Endothelial cell of umbilical vein (primary cell): ENCODE measurements at regions not wholly inside any gene's neighbourhood (a gene's known extent, or its start where the extent isn't known, plus 50 kb on each side); places are given as distances from the start of the nearest gene placed in this dataset.

ENCODE experiments used
- BruUV-seq: library from RNA; stranded (reverse); fragments of 400-500 nt; replicated peaks from 2 replicates; lab custom pipeline; 2021; lab: Mats Ljungman, UMichigan
- CTCF ChIA-PET: fragments of 300-600, 350-600 bp; sonication (Branson Sonifier 250); formaldehyde crosslinking; loops from one replicate; lab custom pipeline; 2021; ENCODE audit warnings: antibody characterized with exemption, inconsistent platforms; lab: Charles Lee
- POLR2A ChIA-PET: fragments of 300-600, 350-600 bp; sonication (Branson Sonifier 250); formaldehyde crosslinking; loops from one replicate; lab custom pipeline; 2021; ENCODE audit warnings: antibody characterized with exemption, inconsistent platforms; lab: Charles Lee
- DNase-seq: peaks from one replicate; pipeline ENCODE4 v3.0.0-alpha.2; 2011; ENCODE audit warnings: low read depth, low spot score
- FAIRE-seq: peaks from 2 replicates; lab custom pipeline; 2011; peaks lifted over from hg19 to GRCh38; lab: Jason Lieb, UNC
- H2AFZ ChIP-seq: 2 replicates; pipeline ENCODE4 v1.6.0; 2012; ENCODE audit warnings: low read depth, low read length, control low read depth, inconsistent platforms
- H3K27ac ChIP-seq: 2 replicates; pipeline ENCODE4 v1.5.1; 2011; ENCODE audit warnings: low read depth, mild to moderate bottlenecking, control low read depth, low read length, moderate library complexity; ENCODE audit not compliant: insufficient read depth
- H3K27me3 ChIP-seq, 2 experiments: 2 replicates each; pipeline versions ENCODE4 v1.6.0 to v1.6.1; 2011; ENCODE audit warnings: low read length in 2 of 2, mixed read lengths in 1 of 2; ENCODE audit not compliant: control insufficient read depth in 2 of 2, insufficient read depth in 2 of 2
- H3K36me3 ChIP-seq, 2 experiments: 2 replicates in 1 of 2; 3 replicates in 1 of 2; pipeline ENCODE4 v1.5.1; 2011; ENCODE audit warnings: low read length in 2 of 2, mild to moderate bottlenecking in 1 of 2, moderate library complexity in 1 of 2; ENCODE audit not compliant: control insufficient read depth in 2 of 2, insufficient read depth in 2 of 2; ENCODE audit errors: extremely low read depth in 1 of 2
- H3K4me1 ChIP-seq: 3 replicates; pipeline ENCODE4 v1.5.1; 2011; ENCODE audit warnings: mild to moderate bottlenecking, low read length; ENCODE audit not compliant: control insufficient read depth, insufficient read depth; ENCODE audit errors: extremely low read depth
- H3K4me2 ChIP-seq: 2 replicates; pipeline ENCODE4 v1.6.1; 2011; ENCODE audit warnings: low read length, control low read depth, mixed read lengths; ENCODE audit not compliant: insufficient read depth
- H3K4me3 ChIP-seq, 3 experiments: fragments of 200-600 bp in 1 of 3; sonication (generic), shearing (Covaris generic) in 1 of 3; replicated peaks in 1 of 3; 2 replicates each; pipeline ENCODE4 v1.5.1; 2011 to 2016; ENCODE audit warnings: control low read depth in 3 of 3, low read length in 3 of 3, mild to moderate bottlenecking in 2 of 3, inconsistent platforms in 1 of 3, low read depth in 1 of 3, moderate library complexity in 1 of 3; ENCODE audit not compliant: insufficient read depth in 1 of 3
- H3K79me2 ChIP-seq: 2 replicates; pipeline ENCODE4 v1.6.0; 2012; ENCODE audit warnings: low read length, inconsistent platforms; ENCODE audit not compliant: control insufficient read depth, insufficient read depth
- H3K9ac ChIP-seq: replicated peaks from 2 replicates; pipeline ENCODE3; 2011; ENCODE audit warnings: low read length, control low read depth; ENCODE audit not compliant: insufficient read depth; ENCODE audit errors: extremely low read depth
- H3K9me1 ChIP-seq: replicated peaks from 3 replicates; pipeline ENCODE4 v1.6.0; 2011; ENCODE audit warnings: mild to moderate bottlenecking, low read length; ENCODE audit not compliant: control insufficient read depth, insufficient read depth; ENCODE audit errors: extremely low read depth
- H3K9me3 ChIP-seq: replicated peaks from 2 replicates; pipeline ENCODE4 v1.5.1; 2012; ENCODE audit warnings: low read length, inconsistent platforms; ENCODE audit not compliant: control insufficient read depth, insufficient read depth
- H4K20me1 ChIP-seq: replicated peaks from 2 replicates; pipeline ENCODE3; 2011; ENCODE audit warnings: mild to moderate bottlenecking, low read length; ENCODE audit not compliant: control insufficient read depth, insufficient read depth; ENCODE audit errors: extremely low read depth
- CTCF ChIP-seq, 2 donors: IDR thresholded peaks; 1 replicate in 1 of 2; 2 replicates in 1 of 2; pipeline ENCODE4 v1.5.1; 2011; ENCODE audit warnings: low read length in 2 of 2, mild to moderate bottlenecking in 2 of 2, moderate library complexity in 2 of 2, control low read depth in 1 of 2, inconsistent platforms in 1 of 2, low read depth in 1 of 2; ENCODE audit not compliant: insufficient read depth in 1 of 2; ENCODE audit errors: extremely low read depth in 1 of 2
- EZH2 ChIP-seq: IDR thresholded peaks from 2 replicates; pipeline ENCODE4 v1.6.1; 2012; ENCODE audit warnings: borderline replicate concordance, low read depth, mild to moderate bottlenecking, moderate library complexity, low read length, inconsistent platforms; ENCODE audit not compliant: severe bottlenecking
- FOS ChIP-seq: IDR thresholded peaks from 2 replicates; pipeline ENCODE4 v1.6.1; 2011; ENCODE audit warnings: mild to moderate bottlenecking, low read length, moderate library complexity, borderline replicate concordance; ENCODE audit not compliant: insufficient read depth
- GATA2 ChIP-seq: IDR thresholded peaks from 2 replicates; pipeline ENCODE4 v1.7.0; 2011; ENCODE audit warnings: low read depth, mild to moderate bottlenecking, moderate library complexity, mixed read lengths, low read length; ENCODE audit not compliant: insufficient read length, insufficient read depth
- JUN ChIP-seq: IDR thresholded peaks from 2 replicates; pipeline ENCODE4 v1.6.1; 2011; ENCODE audit warnings: borderline replicate concordance, low read depth; ENCODE audit not compliant: insufficient read length, insufficient read depth
- MAX ChIP-seq: IDR thresholded peaks from 2 replicates; pipeline ENCODE4 v1.6.1; 2011; ENCODE audit not compliant: insufficient read depth, insufficient read length
- MYC ChIP-seq: IDR thresholded peaks from one replicate; pipeline ENCODE4 v1.6.1; 2011; ENCODE audit warnings: mild to moderate bottlenecking, low read depth, low read length
- POLR2A ChIP-seq: IDR thresholded peaks from 2 replicates; pipeline ENCODE4 v1.6.1; 2012; ENCODE audit warnings: low read depth, mild to moderate bottlenecking, control low read depth, low read length
- POLR2AphosphoS5 ChIP-seq: IDR thresholded peaks from 2 replicates; pipeline ENCODE4 v1.6.1; 2012; ENCODE audit warnings: low read depth, mild to moderate bottlenecking, control low read depth, low read length, moderate library complexity; ENCODE audit not compliant: insufficient read depth
- dilution Hi-C: fragments of 300-500 bp; cut with MboI; formaldehyde crosslinking; loops from one replicate; pipeline ENCODE4 v1.15.0; 2019; ENCODE audit warnings: low sequenced_read_pairs; ENCODE audit not compliant: extremely low pct_ligation_motif_present
- intact Hi-C: fragments of 100-400 bp; cut with micrococcal nuclease; formaldehyde crosslinking; loops from one replicate; pipeline ENCODE4 v1.10.0; 2022

GRCh38 chr15:66911131-66911700 is 154.2 kb upstream of the SMAD3 start:
- no peak overlapping the region for H3K4me3 ChIP-seq
- H3K27me3 ChIP-seq = peaks cover 6 to 19% of the 10 kb centered on the region in 2 experiments
- POLR2A ChIA-PET = no interaction called here
- no peak overlapping the region for H3K4me2 ChIP-seq
- no peaks in the 10 kb centered on the region for H3K4me1 ChIP-seq
- no TSS peak for BruUV-seq
- TF ChIP-seq FOS (no peak), CTCF (IDR thresholded peaks at IDR 0.05; ENCODE audit: extremely low read depth in 1 of 2, insufficient read depth in 1 of 2, low read depth in 1 of 2, low read length in 2 of 2) (no peak), POLR2AphosphoS5 (no peak), MAX (no peak), GATA2 (no peak), JUN (no peak), MYC (no peak), EZH2 (no peak), POLR2A (no peak)
- CTCF ChIA-PET = interaction anchor here (0.8 to 1.3 kb wide), 4 partner anchors 8 to 28 kb away, joined by 3 to 5 read pairs (median 4); no protein-coding TSS in a partner anchor
- H3K9me1 ChIP-seq = no peaks in the 10 kb centered on the region
- DNase-seq (no peak), FAIRE-seq (no peak)
- no peaks in the 10 kb centered on the region for H3K36me3 ChIP-seq
- no peak overlapping the region for H3K27ac ChIP-seq
- H3K9me3 ChIP-seq = no peaks in the 10 kb centered on the region
- H3K79me2 ChIP-seq = no peaks in the 10 kb centered on the region
- no peak overlapping the region for H2AFZ ChIP-seq
- H4K20me1 ChIP-seq = no peaks in the 10 kb centered on the region
- intact Hi-C loops (no loop called here), dilution Hi-C loops (no loop called here)
- H3K9ac ChIP-seq = no peak overlapping the region
